ENCODE measurements at regions not wholly inside any gene's neighbourhood (a gene's known extent, or its start where the extent isn't known, plus 50 kb on each side); places are given as distances from the start of the nearest gene placed in this dataset.

DNA sequence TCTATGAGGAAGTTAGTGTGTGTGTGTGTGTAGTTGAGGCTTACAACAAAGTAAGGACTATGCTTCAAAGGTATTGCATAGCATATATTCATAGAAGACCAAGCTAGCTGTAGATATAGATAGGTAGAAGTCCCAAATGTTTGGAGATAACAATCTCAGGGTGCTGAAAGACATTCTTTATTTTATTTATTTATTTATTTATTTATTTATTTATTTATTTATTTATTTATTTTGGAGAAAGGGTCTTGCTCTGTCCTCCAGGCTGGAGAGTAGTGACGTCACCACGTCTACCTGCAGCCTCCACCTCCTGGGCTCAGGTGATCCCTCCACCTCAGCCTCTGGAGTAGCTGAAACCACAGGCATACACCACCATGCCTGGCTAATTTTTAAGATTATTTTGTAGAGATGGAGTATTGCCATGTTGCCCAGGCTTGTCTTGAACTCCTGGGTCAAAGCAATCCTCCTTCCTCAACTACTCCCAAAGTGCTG lies 284.6 kb upstream of the KIF2B start:
- Histone ChIP-seq H4K20me1 (ENCODE audit: insufficient read depth, low read length) (no peaks in the 10 kb centered on the region), H2AFZ (ENCODE audit: low read length) (no peak overlapping the region), H3K36me3 (replicated peaks in 1 of 2; ENCODE audit: control insufficient read depth in 1 of 2, insufficient read depth in 2 of 2, low read length in 2 of 2) (no peaks in the 10 kb centered on the region), H3K9ac (ENCODE audit: insufficient read depth, low read depth, low read length) (no peak overlapping the region), H3K79me2 (ENCODE audit: insufficient read depth, low read length) (no peaks in the 10 kb centered on the region), H3K4me2 (ENCODE audit: low read depth, low read length) (no peak overlapping the region), H3K27ac (ENCODE audit: extremely low read length, insufficient read depth, low read length) (no peak overlapping the region), H3K4me3 (replicated peaks in 1 of 3; ENCODE audit: insufficient read depth in 1 of 3, low read depth in 2 of 3, low read length in 3 of 3) (no peak overlapping the region), H3K9me3 (ENCODE audit: low read length) (peaks cover 63% of the 10 kb centered on the region), H3K27me3 (ENCODE audit: control insufficient read depth in 1 of 2, insufficient read depth in 2 of 2, low read length in 2 of 2) (no peaks in the 10 kb centered on the region), H3K4me1 (ENCODE audit: insufficient read depth, low read length) (no peaks in the 10 kb centered on the region)
- ATAC-seq (no peak), FAIRE-seq (no peak), DNase-seq (ENCODE audit: low spot score) (no peak)
- TF ChIP-seq ZNF605 (CRISPR knock-in tag; IDR thresholded peaks at IDR 0.05) (no peak), ZNF549 (CRISPR knock-in tag; IDR thresholded peaks at IDR 0.05) (no peak), CREB1 (IDR thresholded peaks at IDR 0.05) (peak; percentile 93), CREB1 (CRISPR knock-in tag; IDR thresholded peaks at IDR 0.05) (no peak), ZNF776 (CRISPR knock-in tag; IDR thresholded peaks at IDR 0.05) (no peak), ZNF44 (CRISPR knock-in tag; IDR thresholded peaks at IDR 0.05) (no peak), ZNF235 (CRISPR knock-in tag; IDR thresholded peaks at IDR 0.05; ENCODE audit: borderline replicate concordance) (no peak), ZBTB38 (CRISPR knock-in tag; IDR thresholded peaks at IDR 0.05) (no peak), ATF7 (IDR thresholded peaks at IDR 0.05) (peak; percentile 90), ATF7 (CRISPR knock-in tag; IDR thresholded peaks at IDR 0.05) (no peak), HOXD1 (CRISPR knock-in tag; IDR thresholded peaks at IDR 0.05) (no peak)
- no TSS peak for BruUV-seq (replicated peaks)
- WGBS (ENCODE audit: low lambda C conversion rate), result 2% methylated on average over 2 of the region's 2 CpGs
- ChIA-PET POLR2A (no interaction called here), CTCF (ENCODE audit: low intra/inter-chr PET ratio, low total read pairs) (no interaction called here)
- intact Hi-C loops (cut with micrococcal nuclease; ENCODE audit: unreplicated experiment) (no loop called here), in situ Hi-C loops (cut with HindIII; ENCODE audit: extremely low pct_ligation_motif_present, low pct_unique_long_range_greater_than_20kb) (no loop called here)

DNA sequence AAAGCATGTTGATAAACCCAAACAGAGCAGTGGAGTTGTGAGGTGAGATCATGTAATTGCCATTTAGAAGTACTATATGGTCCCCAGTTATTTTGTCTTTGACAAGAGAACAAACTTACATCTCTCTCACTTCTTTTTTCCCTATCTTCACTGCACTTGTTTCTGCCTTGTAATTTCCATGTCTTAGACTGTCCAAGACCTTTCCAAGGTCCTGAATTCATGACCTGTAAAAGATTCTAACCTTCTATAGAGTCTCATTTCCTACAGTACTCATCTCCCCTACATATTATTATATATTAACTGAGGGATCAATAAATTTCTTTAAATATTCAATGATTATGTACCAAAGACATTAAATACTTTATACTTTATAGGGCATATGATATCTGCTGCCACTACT lies 295.3 kb upstream of the KIF2B start:
- Histone ChIP-seq H3K4me2 (ENCODE audit: low read depth, low read length) (no peak overlapping the region), H3K36me3 (replicated peaks in 1 of 2; ENCODE audit: control insufficient read depth in 1 of 2, insufficient read depth in 2 of 2, low read length in 2 of 2) (no peaks in the 10 kb centered on the region), H3K79me2 (ENCODE audit: insufficient read depth, low read length) (no peaks in the 10 kb centered on the region), H3K4me3 (replicated peaks in 1 of 3; ENCODE audit: insufficient read depth in 1 of 3, low read depth in 2 of 3, low read length in 3 of 3) (no peak overlapping the region), H3K4me1 (ENCODE audit: insufficient read depth, low read length) (no peaks in the 10 kb centered on the region), H3K27me3 (ENCODE audit: control insufficient read depth in 1 of 2, insufficient read depth in 2 of 2, low read length in 2 of 2) (no peaks in the 10 kb centered on the region), H3K27ac (ENCODE audit: extremely low read length, insufficient read depth, low read length) (no peak overlapping the region), H3K9me3 (ENCODE audit: low read length) (peaks cover 47% of the 10 kb centered on the region), H2AFZ (ENCODE audit: low read length) (no peak overlapping the region), H3K9ac (ENCODE audit: insufficient read depth, low read depth, low read length) (no peak overlapping the region), H4K20me1 (ENCODE audit: insufficient read depth, low read length) (no peaks in the 10 kb centered on the region)
- DNase-seq (ENCODE audit: low spot score) (no peak), FAIRE-seq (no peak), ATAC-seq (no peak)
- intact Hi-C loops (cut with micrococcal nuclease; ENCODE audit: unreplicated experiment), result no loop called here
- ChIA-PET POLR2A (no interaction called here), CTCF (ENCODE audit: low intra/inter-chr PET ratio, low total read pairs) (no interaction called here)
- in situ Hi-C loops (cut with HindIII; ENCODE audit: extremely low pct_ligation_motif_present, low pct_unique_long_range_greater_than_20kb), result no loop called here
- no peak for TF ChIP-seq FOSL1 (CRISPR knock-in tag; IDR thresholded peaks at IDR 0.05; ENCODE audit: borderline replicate concordance)
- no peak for TF ChIP-seq PCBP1 (IDR thresholded peaks at IDR 0.05; ENCODE audit: borderline replicate concordance, low read depth, low read length)
- no TSS peak for BruUV-seq (replicated peaks)

Data from HepG2 (cell line).